GM12873 (cell line): ENCODE measurements at regions not wholly inside any gene's neighbourhood (a gene's known extent, or its start where the extent isn't known, plus 50 kb on each side); places are given as distances from the start of the nearest gene placed in this dataset.

Experiments
- CTCF ChIP-seq: IDR thresholded peaks from 2 replicates; pipeline ENCODE4 v1.5.1; 2012; ENCODE audit warnings: low read depth, mild to moderate bottlenecking, moderate library complexity, low read length, control low read depth; ENCODE audit not compliant: insufficient read depth; ENCODE audit errors: missing control alignments

GRCh38 chr12:113766131-113766878 is 199.8 kb downstream of the RBM19 start:
- TF ChIP-seq CTCF, result no peak

GRCh38 chr12:113764661-113765060 is 201.5 kb downstream of the RBM19 start:
- no peak for TF ChIP-seq CTCF

GRCh38 chr12:113762882-113763816 is 203.0 kb downstream of the RBM19 start:
- TF ChIP-seq CTCF, result no peak

- no peak for TF ChIP-seq CTCF
These were observed 203.8 kb downstream of the RBM19 start for GRCh38 chr12:113762155-113762881.

GRCh38 chr12:113759135-113759534 is 207.0 kb downstream of the RBM19 start:
- TF ChIP-seq CTCF, result no peak

- TF ChIP-seq CTCF, result no peak
These were observed 207.8 kb downstream of the RBM19 start for GRCh38 chr12:113758165-113758924.
